Smooth muscle cell (in vitro differentiated cells): ENCODE measurements at regions not wholly inside any gene's neighbourhood (a gene's known extent, or its start where the extent isn't known, plus 50 kb on each side); places are given as distances from the start of the nearest gene placed in this dataset.

ENCODE experiments used
- DNase-seq: peaks from one replicate; lab custom pipeline; 2025; ENCODE audit not compliant: unreplicated experiment; lab: John Stamatoyannopoulos, UW
- H2AFZ ChIP-seq: fragments of 200-600 bp; sonication (generic); 2 replicates; pipeline ENCODE4 v1.6.0; 2016; ENCODE audit warnings: antibody characterized with exemption, low read depth, mild to moderate bottlenecking
- H3F3A ChIP-seq: fragments of 200-600 bp; sonication (generic); 2 replicates; pipeline ENCODE4 v1.6.0; 2017; ENCODE audit warnings: antibody characterized with exemption, low read depth
- H3K27ac ChIP-seq: fragments of 200-600 bp; sonication (generic); 2 replicates; pipeline ENCODE4 v1.5.1; 2016; ENCODE audit warnings: low read depth, mild to moderate bottlenecking
- H3K27me3 ChIP-seq: fragments of 200-600 bp; sonication (generic); 2 replicates; pipeline ENCODE4 v1.6.1; 2016; ENCODE audit warnings: low read depth, mild to moderate bottlenecking
- H3K36me3 ChIP-seq: fragments of 200-600 bp; sonication (generic); 2 replicates; pipeline ENCODE4 v1.5.1; 2016; ENCODE audit warnings: low read depth
- H3K4me1 ChIP-seq: fragments of 200-600 bp; sonication (generic); 2 replicates; pipeline ENCODE4 v1.5.1; 2016; ENCODE audit warnings: low read depth
- H3K4me2 ChIP-seq: fragments of 200-600 bp; sonication (generic); 2 replicates; pipeline ENCODE4 v1.6.0; 2016; ENCODE audit warnings: mild to moderate bottlenecking
- H3K4me3 ChIP-seq: fragments of 200-600 bp; sonication (generic); 2 replicates; pipeline ENCODE4 v1.5.1; 2016; ENCODE audit warnings: mild to moderate bottlenecking
- H3K79me2 ChIP-seq: fragments of 200-600 bp; sonication (generic); 2 replicates; pipeline ENCODE4 v1.6.0; 2016; ENCODE audit warnings: low read depth, mild to moderate bottlenecking
- H3K9ac ChIP-seq: fragments of 200-600 bp; sonication (generic); 2 replicates; pipeline ENCODE4 v1.6.0; 2016; ENCODE audit warnings: low read depth
- H3K9me3 ChIP-seq: fragments of 200-600 bp; sonication (generic); replicated peaks from 2 replicates; pipeline ENCODE4 v1.5.1; 2016; ENCODE audit warnings: low read depth
- H4K20me1 ChIP-seq: fragments of 200-600 bp; sonication (generic); 2 replicates; pipeline ENCODE4 v1.6.0; 2016; ENCODE audit warnings: low read depth
- CTCF ChIP-seq: fragments of 200-600 bp; sonication (generic); IDR thresholded peaks from 2 replicates; pipeline ENCODE4 v1.5.1; 2017; ENCODE audit warnings: borderline replicate concordance, mild to moderate bottlenecking, antibody characterized with exemption; ENCODE audit not compliant: insufficient read depth, poor library complexity, severe bottlenecking
- WGBS: methylation state at CpG from one replicate; pipeline ENCODE4 v1.1.7; 2016; ENCODE audit warnings: low lambda C conversion rate; 5-methylcytosine and 5-hydroxymethylcytosine counted together

- peak overlapping the region; percentile 80 for H3K4me2 ChIP-seq
- H3K27me3 ChIP-seq: no peaks in the 10 kb centered on the region
- peak overlapping the region; percentile 65 for H2AFZ ChIP-seq
- H3F3A ChIP-seq: no peaks in the 10 kb centered on the region
- peak; percentile 14 for DNase-seq
- no peaks in the 10 kb centered on the region for H3K4me1 ChIP-seq
- WGBS: 25% methylated on average over 8 of the region's 8 CpGs
- TF ChIP-seq CTCF: peak; percentile 81
- peaks cover 3% of the 10 kb centered on the region for H3K9me3 ChIP-seq
- no peak overlapping the region for H3K9ac ChIP-seq
- peak overlapping the region; percentile 17 for H3K4me3 ChIP-seq
- no peaks in the 10 kb centered on the region for H4K20me1 ChIP-seq
- H3K27ac ChIP-seq: no peak overlapping the region
- H3K36me3 ChIP-seq: no peaks in the 10 kb centered on the region
- H3K79me2 ChIP-seq: no peaks in the 10 kb centered on the region
Observed at GRCh38 chr6:129774697-129775447, 64.9 kb upstream of the ARHGAP18 start.

- TF ChIP-seq CTCF: no peak
- no peaks in the 10 kb centered on the region for H3K4me1 ChIP-seq
Observed at GRCh38 chr6:129773304-129773703, 63.3 kb upstream of the ARHGAP18 start.

GRCh38 chr6:129771678-129772077 is 61.7 kb upstream of the ARHGAP18 start:
- WGBS: 86% methylated on average over 4 of the region's 4 CpGs
- TF ChIP-seq CTCF: no peak

More at GRCh38 chr6:129773304-129773703, 63.3 kb upstream of the ARHGAP18 start:
- no peaks in the 10 kb centered on the region for H4K20me1 ChIP-seq
- no peaks in the 10 kb centered on the region for H3K79me2 ChIP-seq
- no peak overlapping the region for H3K4me2 ChIP-seq
- H3F3A ChIP-seq: no peaks in the 10 kb centered on the region
- no peak for DNase-seq
- H3K9me3 ChIP-seq: no peaks in the 10 kb centered on the region
- no peak overlapping the region for H3K4me3 ChIP-seq
- H3K27me3 ChIP-seq: no peaks in the 10 kb centered on the region
- no peak overlapping the region for H3K9ac ChIP-seq
- H3K27ac ChIP-seq: no peak overlapping the region
- no peaks in the 10 kb centered on the region for H3K36me3 ChIP-seq
- 81% methylated on average over 2 of the region's 2 CpGs for WGBS
- H2AFZ ChIP-seq: no peak overlapping the region

More at GRCh38 chr6:129771678-129772077, 61.7 kb upstream of the ARHGAP18 start:
- no peak overlapping the region for H3K27ac ChIP-seq
- no peaks in the 10 kb centered on the region for H4K20me1 ChIP-seq
- no peaks in the 10 kb centered on the region for H3K9me3 ChIP-seq
- DNase-seq: no peak
- H3F3A ChIP-seq: no peaks in the 10 kb centered on the region
- H3K4me1 ChIP-seq: peaks cover 7% of the 10 kb centered on the region
- no peak overlapping the region for H3K9ac ChIP-seq
- H3K4me2 ChIP-seq: no peak overlapping the region
- H3K36me3 ChIP-seq: no peaks in the 10 kb centered on the region
- no peaks in the 10 kb centered on the region for H3K79me2 ChIP-seq
- H3K4me3 ChIP-seq: no peak overlapping the region
- no peak overlapping the region for H2AFZ ChIP-seq
- H3K27me3 ChIP-seq: peaks cover 3% of the 10 kb centered on the region
